Stimulated activated CD4-positive, alpha-beta T cell treated with anti-CD3 and anti-CD28 coated beads, Interleukin-15, amount 100 ng/mL, for 24 hours (primary cell): ENCODE measurements at regions not wholly inside any gene's neighbourhood (a gene's known extent, or its start where the extent isn't known, plus 50 kb on each side); places are given as distances from the start of the nearest gene placed in this dataset.

Experiments used
- DNase-seq: peaks from one replicate; pipeline ENCODE4 v3.0.0-alpha.2; 2020

- DNase-seq = no peak
These were observed 187.1 kb upstream of the CEP162 start for GRCh38 chr6:84414531-84414930.

DNA sequence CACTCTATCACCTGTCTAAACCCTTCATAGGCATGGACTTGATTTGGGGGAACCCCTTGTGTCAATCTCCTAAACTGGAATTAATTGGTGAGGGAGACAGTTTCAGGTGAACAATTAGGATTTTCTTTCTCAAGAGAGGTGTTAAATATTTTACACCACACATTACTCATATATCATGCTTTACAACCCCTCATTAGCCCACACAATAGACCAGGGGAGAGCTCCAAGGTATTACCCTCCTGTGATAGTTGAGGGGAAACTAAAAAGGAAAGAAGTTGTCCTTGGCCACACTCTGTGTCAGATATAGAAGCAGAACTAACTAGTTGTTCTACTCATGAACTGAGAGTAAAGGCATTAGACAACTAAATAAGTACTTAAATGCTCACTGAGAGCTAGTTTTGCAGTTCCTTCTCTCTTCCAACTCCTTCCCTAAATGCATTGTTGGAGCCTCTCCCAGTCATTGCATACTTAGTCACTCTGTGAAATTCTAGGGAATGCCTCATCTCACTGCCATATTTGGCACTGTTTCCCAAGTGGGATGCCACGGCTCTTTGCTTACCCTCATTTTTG is 183.7 kb upstream of the CEP162 start:
- no peak for DNase-seq

DNA sequence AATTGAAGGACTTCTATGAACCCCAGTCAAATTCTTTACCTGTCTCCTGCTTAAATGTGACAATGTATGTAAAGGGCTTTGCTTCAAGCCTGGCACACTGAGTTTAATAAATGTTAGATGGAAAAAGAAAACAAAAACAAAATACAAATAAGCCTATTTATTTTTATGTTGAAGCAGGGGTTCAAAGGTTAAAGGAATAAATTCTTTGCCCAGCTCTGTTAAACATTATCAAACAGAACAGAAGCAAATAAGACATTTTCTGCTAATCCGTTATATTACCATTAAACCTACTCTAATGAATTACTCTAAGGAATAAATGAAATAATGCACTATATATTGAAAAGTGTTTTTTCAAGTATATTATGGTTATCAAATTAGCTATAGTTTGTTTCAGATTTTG is 182.5 kb upstream of the CEP162 start:
- no peak for DNase-seq

DNA sequence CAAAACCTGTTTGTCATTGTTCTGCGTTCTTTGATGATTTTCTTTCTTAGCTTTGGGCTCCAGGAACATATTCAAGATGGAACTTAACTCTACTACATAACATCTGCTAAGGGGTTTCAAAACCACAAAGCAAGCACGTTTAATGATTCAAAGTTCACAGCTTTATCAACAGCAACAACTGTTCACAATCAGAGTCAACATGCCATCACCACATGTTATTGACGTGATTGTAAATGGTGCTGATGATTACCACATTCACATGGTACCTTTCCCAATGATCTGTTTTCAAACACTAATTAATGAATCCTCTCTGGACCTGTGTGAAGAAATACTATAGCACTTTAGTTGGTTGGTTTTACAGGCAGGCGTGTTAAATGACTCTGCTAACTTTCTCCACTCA is 180.6 kb upstream of the CEP162 start:
- DNase-seq = no peak

- DNase-seq = no peak
These were observed 176.1 kb upstream of the CEP162 start for GRCh38 chr6:84403545-84403944.

DNA sequence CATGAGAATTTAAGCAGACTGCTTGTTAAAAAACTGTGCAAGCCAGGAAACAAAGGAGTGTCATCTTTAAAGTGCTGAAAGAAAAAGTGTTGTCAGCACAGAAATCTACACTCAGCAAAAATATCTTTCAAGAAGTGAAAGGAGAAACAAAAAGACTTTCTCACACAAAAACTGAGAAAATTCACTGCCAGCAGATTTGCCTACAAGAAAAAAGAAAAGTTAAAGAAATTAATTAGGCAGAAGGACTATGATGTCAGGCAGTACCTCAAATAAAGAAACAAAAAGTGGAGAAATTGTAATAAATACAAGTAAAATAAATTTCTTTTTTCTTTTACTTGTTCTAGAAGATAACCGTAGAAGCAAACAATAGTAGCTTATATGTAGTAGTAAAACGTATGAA is 171.6 kb upstream of the CEP162 start:
- no peak for DNase-seq

DNA sequence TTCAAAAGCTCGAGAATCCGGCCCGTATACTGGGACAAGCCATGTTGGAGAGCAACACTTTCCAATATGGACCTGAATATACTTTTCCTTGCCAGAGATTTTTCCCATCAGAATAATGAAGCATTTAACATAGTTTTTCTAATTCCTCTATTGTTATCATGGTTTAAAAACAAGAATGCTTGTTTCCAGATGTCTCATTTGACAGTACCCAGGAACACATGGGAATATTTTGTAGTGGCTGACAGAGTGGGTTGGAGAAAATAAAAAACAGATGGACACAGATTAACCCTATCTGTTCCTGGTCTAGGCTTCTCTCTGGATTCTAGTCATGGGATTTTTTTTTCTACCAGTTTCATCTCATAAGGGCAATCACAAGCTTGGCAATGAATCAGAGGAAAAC is 164.8 kb upstream of the CEP162 start:
- no peak for DNase-seq

DNA sequence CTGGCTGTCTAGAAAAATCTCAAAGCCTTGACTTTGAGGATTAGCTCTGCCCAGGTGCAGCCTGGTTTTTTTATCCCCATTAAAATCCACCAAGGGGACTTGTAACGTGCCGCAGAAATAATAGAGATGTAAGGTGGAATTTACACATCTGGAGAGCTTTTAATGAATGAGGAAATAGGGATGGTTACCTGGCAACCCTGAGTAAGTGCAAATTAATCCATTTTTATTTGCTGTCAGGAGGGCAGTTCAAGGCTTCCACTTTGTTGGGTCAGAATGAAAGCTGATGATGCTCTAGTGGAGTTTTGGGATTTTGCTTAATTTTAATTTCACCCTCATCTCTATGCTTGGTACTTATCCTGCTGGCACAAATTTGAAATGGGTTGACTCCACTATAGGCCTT is 163.4 kb upstream of the CEP162 start:
- no peak for DNase-seq

DNA sequence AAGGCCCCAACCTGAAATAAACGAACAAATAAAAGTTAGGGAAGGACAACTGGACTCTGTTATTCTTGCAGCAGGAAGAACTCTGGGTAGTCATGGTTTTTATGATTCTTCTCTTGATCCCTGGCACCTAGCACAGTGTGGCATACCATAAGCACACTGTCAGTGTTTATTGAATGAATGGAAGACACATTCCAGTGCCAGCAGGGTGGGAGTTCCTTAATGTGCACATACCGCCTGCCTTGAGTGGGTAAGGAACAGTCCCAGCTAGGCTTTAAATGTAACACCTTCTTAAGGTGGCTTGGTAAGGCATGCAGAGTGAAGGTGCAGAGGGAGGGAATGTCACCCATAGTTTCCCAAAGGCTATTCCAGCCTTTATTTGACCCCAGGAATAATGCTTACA is 162.9 kb upstream of the CEP162 start:
- no peak for DNase-seq

GRCh38 chr6:84379142-84379541 is 151.7 kb upstream of the CEP162 start:
- DNase-seq = no peak

- DNase-seq = no peak
These were observed 144.8 kb upstream of the CEP162 start for GRCh38 chr6:84372290-84372689.

GRCh38 chr6:84371681-84372080 is 144.2 kb upstream of the CEP162 start:
- no peak for DNase-seq

DNA sequence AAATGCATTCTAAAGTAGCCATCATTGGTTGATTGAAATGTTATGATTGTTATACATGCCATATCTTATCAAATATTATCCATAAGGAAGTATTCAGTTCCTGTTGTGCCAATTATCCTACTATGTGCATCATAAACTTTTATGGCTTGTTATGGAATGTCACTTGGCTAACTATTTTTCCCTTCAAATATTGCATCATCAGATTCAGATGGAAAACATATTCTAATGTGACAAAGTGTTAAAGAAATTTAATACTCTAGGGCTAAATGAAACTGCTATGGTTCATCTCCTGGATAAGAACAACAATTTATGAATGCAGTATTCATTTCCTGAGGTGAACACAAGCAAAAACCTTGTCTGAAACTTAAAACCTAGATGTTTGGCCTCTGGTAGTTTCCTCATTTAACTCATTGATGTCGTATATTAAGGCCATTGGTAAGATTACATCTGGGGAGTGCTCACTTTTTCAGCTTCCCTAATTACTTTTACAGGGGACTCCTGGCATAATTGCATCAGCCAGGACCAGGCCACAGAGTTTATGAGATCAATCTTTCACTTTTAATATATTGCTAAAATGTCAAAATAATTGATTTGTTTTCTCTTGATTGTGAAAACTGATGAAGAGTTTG is 134.9 kb upstream of the CEP162 start:
- DNase-seq = no peak

GRCh38 chr6:84361372-84362192 is 134.1 kb upstream of the CEP162 start:
- no peak for DNase-seq

GRCh38 chr6:84360039-84360438 is 132.6 kb upstream of the CEP162 start:
- DNase-seq = no peak

DNA sequence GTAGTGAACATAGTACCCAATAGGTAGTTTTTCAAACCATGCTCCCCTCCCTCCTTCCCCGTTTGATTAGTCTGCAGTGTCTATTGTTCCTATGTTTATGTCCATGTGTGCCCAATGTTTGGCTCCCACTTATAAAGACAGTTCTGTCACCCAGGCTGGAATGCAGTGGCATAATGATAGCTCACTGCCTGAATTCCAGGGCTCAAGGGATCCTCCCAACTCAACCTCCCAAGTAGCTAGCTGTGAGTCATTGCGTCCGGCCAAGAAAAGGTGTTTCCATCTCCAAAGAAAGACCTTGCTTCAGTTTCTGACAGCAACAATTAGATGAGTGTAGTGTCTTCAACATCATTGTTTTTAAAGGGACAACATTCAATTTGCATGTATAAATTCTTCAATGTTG is 131.1 kb upstream of the CEP162 start:
- no peak for DNase-seq

DNA sequence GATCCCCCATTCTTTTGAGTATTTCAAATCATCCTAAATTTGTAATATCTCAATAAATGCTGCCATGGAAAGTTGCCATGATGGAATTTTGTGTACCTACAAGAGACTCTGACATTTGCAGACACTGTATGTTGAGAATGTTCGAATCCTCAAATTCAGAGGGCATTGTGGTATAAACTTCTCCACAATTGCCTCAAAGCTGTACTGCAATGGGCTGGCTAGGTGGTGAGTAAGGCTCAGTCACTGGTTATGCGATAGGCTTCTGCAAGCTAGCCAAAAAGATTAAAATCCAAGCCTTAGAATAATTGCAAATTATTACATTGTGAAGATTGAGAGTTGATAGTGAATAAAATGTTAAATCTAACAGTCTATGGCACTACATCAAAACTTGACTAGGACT is 130.2 kb upstream of the CEP162 start:
- no peak for DNase-seq

DNA sequence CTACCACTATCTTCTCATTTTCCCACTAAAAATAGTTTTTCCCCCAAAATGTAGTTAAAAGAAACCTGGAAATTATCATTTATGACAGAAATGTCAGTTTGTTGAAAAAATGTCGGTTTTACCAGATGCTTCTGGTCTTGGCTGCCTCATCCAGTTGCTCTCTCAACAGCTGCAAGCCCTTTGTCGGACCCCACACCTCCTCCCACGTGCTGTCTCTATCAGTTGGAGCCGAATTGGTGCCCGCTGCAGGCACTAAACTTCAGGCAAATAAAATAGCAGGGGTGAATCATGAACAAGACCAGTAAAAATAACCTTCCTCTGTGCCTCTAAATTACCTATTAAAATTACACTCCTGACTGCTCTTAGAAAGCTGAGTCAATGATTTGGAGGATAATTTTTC is 129.5 kb upstream of the CEP162 start:
- no peak for DNase-seq

DNA sequence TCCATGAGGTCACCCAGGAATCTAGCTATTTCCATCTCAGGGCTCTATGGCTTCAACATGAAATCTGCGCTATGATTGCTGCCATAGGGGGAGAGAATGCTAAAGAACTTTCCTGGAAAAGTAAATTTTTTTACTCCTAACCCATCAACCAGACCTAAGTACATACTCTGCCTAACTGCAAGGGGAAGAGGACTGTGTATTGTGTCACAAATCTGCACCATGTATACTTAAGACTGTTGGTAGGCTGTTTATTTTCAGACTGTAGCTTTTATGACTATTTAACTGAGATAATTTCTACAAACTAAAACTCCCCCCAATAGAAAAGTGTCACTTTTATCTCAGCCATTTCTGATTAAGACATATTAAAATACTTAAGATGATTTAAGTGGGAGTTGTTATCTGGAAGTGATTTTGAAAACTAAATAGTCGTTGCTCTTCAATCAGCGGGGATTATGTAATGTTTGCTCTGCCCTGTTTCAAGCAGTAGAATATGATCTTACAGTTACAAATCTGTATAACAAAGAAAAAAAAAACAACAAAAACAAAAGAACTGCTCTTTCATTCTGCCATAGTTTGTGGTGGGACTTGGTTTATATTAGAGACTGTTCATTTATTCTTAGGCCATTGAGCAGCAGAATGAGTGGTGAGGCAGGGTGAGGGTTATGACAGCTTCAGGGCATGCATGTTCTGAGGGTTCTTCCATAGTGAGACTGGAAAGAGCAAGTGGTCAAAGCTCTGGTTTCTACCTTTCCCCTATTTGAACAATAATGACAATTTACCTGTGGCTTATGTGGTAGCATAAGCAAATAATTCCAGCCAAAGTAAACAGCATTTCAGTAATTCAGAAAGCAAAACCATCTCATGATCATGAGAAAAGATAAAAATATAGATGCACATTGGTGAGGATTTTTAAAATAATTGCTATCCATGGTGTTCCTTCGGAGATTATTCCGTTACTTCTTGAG is 126.3 kb upstream of the CEP162 start:
- no peak for DNase-seq

DNA sequence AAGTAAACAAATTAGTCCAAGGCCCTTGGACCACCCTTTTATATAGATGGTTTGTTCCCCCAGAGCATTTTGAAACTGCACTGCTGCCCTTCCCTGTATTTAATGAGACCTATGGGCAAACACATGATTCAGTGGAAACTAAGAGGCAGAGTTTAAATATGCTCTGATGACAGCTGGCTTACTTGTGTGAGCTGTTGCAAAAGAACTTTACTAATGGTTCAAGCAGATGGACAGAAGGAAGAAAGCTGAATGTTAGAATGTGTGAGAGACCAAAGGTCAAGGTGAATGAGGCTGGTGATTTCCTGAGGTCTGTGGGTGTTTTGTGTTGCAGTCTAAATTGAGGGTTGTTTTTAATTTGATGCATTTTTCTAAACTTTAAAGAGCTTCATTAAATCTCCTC is 123.0 kb upstream of the CEP162 start:
- no peak for DNase-seq

DNA sequence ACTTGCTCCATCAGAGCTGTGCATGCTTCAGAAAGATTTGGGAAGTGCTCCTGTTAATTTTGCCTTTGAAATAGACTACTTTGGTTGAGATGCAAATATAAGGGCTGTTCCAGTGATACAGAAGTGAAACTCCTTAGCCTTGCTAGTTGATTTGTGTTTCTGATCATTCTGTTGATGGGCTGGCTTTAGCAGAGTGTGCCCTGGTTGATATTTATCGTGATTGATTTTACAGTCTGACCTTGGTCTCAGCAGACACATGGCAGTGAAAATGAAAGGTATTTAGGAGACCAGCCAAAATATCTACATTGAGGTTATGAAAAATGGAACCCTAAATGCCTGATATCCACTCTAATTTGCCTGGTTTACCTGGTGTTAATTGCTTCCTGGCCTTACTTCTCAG is 122.1 kb upstream of the CEP162 start:
- DNase-seq = no peak

- DNase-seq = no peak
These were observed 121.4 kb upstream of the CEP162 start for GRCh38 chr6:84348801-84349200.

DNA sequence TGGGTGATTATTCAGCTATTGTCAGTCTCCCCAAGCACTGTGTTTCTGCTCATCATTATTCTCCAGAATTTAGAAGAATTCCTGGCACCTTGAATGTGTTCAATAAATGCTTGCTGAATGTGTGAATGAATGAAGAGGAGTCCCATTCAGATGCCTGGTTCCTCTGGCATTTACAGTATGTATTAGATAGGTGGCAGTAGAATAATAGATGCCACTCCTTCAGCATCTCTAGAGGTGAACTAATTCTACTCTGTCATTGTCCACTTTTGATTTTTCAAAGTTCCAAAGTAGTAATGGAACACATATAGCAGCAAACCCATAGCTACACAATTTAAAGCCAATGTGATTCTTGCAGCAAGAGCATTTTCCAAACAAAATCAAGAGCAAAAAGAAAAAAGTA is 118.9 kb upstream of the CEP162 start:
- DNase-seq = no peak
